ENCODE measurements at regions not wholly inside any gene's neighbourhood (a gene's known extent, or its start where the extent isn't known, plus 50 kb on each side); places are given as distances from the start of the nearest gene placed in this dataset.
"Not testable (repeated sequence)": the region's sequence is repeated elsewhere in the genome, so short reads cannot be mapped to it uniquely, and the experiment has no call there.

DNA sequence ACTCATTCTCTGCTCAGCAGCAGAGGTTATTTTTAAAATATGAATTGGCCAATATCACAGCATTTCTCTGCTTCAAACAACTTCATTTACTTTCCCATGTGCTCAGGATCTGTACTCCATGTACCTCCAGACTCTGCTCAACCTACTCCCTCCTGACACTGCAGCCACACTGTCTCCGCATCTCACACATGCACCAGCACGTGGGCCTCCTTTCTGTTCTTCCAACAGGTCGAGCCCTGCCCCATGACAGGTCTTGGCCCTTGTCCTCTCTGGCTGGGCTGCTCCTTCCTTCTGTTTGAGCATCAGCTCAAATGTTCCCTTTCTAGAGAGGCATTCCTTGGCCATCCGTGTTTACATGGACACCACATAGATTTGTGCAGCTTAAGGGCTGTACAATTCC lies 195.7 kb downstream of the EBLN2 start:
- H3K9ac ChIP-seq = no peak overlapping the region
- TF ChIP-seq Cebpa-rat (IDR thresholded peaks at IDR 0.05) = no peak
- H3K36me3 ChIP-seq = no peaks in the 10 kb centered on the region
- no peaks in the 10 kb centered on the region for H3K27me3 ChIP-seq
- H3K4me3 ChIP-seq = no peak overlapping the region
- H3K4me1 ChIP-seq = no peaks in the 10 kb centered on the region
- H3K4me2 ChIP-seq = no peak overlapping the region
- no peaks in the 10 kb centered on the region for H3K9me3 ChIP-seq (replicated peaks in 1 of 11)
- no peak overlapping the region for H3K27ac ChIP-seq
- no peaks in the 10 kb centered on the region for H4K20me1 ChIP-seq

DNA sequence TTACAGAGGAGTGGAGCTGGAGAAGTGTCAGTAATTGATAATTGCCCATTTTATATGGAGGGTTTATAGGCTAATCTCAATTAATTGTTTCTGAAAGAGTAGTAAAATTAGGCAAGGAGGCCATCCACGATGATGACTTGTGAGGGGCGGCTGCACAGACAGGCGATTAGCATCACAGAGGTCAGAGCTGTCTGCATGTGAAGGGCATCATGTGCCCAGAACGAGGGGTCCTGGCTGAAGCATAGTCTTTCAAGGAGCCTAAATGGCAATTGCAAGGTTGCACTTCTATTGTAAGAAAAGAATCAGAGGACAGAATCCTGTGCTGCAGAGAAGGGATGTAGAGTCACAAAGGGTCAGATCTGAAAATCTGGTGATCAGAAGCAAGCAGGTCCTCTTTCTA lies 196.6 kb downstream of the EBLN2 start:
- Histone ChIP-seq H4K20me1 (no peaks in the 10 kb centered on the region), H3K9me3 (replicated peaks in 1 of 11) (0 out of 22 replicates have a peak, but pooled peaks cover 0 to under 1% (median 0%) of the 10 kb centered on the region in 11 experiments), H3K36me3 (no peaks in the 10 kb centered on the region), H3K9ac (no peak overlapping the region), H3K4me3 (no peak overlapping the region), H3K4me2 (no peak overlapping the region), H3K27ac (no peak overlapping the region), H3K4me1 (no peaks in the 10 kb centered on the region), H3K27me3 (no peaks in the 10 kb centered on the region)
- no peak for TF ChIP-seq Cebpa-rat (IDR thresholded peaks at IDR 0.05)

DNA sequence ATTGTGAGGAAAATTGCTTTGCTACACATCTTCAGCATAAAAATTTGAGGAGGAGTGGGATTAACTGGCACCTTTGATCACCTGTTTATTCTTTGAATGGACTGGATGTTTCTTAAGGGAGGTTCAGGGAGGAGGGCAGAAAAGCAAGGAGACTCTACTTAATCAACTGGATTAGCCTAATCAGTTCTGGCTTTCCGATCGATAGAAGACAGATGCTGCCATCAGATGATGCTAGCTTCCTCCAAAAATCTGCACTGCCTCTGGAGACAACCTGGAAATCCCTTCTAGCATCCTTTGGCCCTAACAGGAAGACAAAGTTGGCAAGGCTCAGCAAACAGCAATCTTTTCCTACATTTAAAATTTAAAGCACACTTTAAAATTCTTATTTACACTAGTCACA lies 197.8 kb downstream of the EBLN2 start:
- peaks cover 0 to 12% (median 0%) of the 10 kb centered on the region in 11 experiments; a peak in 2 of 22 replicates for H3K9me3 ChIP-seq (replicated peaks in 1 of 11)
- no peaks in the 10 kb centered on the region for H3K36me3 ChIP-seq
- no peak overlapping the region for H3K27ac ChIP-seq
- no peak overlapping the region for H3K4me2 ChIP-seq
- no peak overlapping the region for H3K9ac ChIP-seq
- no peaks in the 10 kb centered on the region for H4K20me1 ChIP-seq
- H3K4me3 ChIP-seq = no peak overlapping the region
- H3K27me3 ChIP-seq = no peaks in the 10 kb centered on the region
- peaks cover 0 to 4% (median 0%) of the 10 kb centered on the region in 10 experiments; a peak in 3 of 20 replicates for H3K4me1 ChIP-seq
- no peak for TF ChIP-seq Cebpa-rat (IDR thresholded peaks at IDR 0.05)

DNA sequence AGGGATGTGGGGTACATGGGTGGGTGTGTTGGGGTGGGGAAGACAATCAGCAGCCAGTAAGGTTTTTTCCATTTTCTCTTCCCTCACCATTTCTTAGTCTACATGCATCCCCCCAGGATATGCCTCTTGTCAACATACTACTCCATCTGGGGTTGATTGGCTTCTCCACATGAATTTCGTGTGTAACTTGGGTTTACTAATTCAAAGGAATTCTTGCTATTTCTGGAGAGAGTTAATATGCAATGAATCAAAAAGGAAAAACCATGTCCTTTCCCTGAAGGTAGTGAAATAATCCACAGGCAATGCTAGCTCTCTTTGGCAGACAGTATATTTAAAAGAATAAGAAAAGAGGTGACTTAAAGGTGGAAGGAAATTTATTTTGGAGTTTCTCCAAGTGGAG lies 198.4 kb downstream of the EBLN2 start:
- Histone ChIP-seq H4K20me1 (no peaks in the 10 kb centered on the region), H3K9ac (no peak overlapping the region), H3K36me3 (no peaks in the 10 kb centered on the region), H3K4me3 (no peak overlapping the region), H3K4me2 (no peak overlapping the region), H3K9me3 (replicated peaks in 1 of 11) (peaks cover 0 to 12% (median 0%) of the 10 kb centered on the region in 11 experiments; a peak in 2 of 22 replicates), H3K27me3 (no peaks in the 10 kb centered on the region), H3K4me1 (peaks cover 0 to 9% (median 0%) of the 10 kb centered on the region in 10 experiments; a peak in 7 of 20 replicates), H3K27ac (no peak overlapping the region)
- TF ChIP-seq Cebpa-rat (IDR thresholded peaks at IDR 0.05) = no peak

DNA sequence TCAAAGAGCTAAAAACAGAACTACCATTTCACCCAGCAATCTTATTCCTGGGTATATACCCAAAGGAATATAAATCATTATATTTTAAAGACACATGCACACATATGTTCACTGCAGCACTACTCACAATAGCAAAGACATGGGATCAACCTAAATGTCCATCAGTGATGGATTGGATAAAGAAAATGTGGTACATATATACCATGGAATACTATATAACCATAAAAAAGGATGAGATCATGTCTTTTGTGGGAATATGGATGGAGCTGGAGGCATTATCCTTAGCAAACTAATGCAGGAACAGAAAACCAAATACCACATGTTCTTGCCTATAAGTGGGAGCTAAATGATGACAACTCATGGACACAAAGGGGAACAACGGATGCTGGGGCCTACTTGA lies 205.1 kb downstream of the EBLN2 start:
- H3K4me2 ChIP-seq, H3K36me3 ChIP-seq, H3K27ac ChIP-seq, H3K9ac ChIP-seq, H3K27me3 ChIP-seq, H3K4me3 ChIP-seq, H4K20me1 ChIP-seq: not testable (repeated sequence)
- peaks cover 0 to 12% (median 0%) of the 10 kb centered on the region in 11 experiments; a peak in 2 of 22 replicates for H3K9me3 ChIP-seq (replicated peaks in 1 of 11)
- peaks cover 0 to 45% (median 0%) of the 10 kb centered on the region in 10 experiments; a peak in 7 of 20 replicates for H3K4me1 ChIP-seq

- not testable (repeated sequence) for H3K36me3 ChIP-seq; H3K27me3 ChIP-seq; H3K9me3 ChIP-seq (replicated peaks in 1 of 11); H3K4me3 ChIP-seq; H3K9ac ChIP-seq; H3K27ac ChIP-seq; H4K20me1 ChIP-seq
- peak overlapping the region in 2 of 11 experiments; percentile 34 to 66; a peak in 3 of 22 replicates for H3K4me2 ChIP-seq
- H3K4me1 ChIP-seq = peaks cover 0 to 43% (median 0%) of the 10 kb centered on the region in 10 experiments; a peak in 7 of 20 replicates
These were observed 207.7 kb downstream of the EBLN2 start for GRCh38 chr3:73269126-73269525.

DNA sequence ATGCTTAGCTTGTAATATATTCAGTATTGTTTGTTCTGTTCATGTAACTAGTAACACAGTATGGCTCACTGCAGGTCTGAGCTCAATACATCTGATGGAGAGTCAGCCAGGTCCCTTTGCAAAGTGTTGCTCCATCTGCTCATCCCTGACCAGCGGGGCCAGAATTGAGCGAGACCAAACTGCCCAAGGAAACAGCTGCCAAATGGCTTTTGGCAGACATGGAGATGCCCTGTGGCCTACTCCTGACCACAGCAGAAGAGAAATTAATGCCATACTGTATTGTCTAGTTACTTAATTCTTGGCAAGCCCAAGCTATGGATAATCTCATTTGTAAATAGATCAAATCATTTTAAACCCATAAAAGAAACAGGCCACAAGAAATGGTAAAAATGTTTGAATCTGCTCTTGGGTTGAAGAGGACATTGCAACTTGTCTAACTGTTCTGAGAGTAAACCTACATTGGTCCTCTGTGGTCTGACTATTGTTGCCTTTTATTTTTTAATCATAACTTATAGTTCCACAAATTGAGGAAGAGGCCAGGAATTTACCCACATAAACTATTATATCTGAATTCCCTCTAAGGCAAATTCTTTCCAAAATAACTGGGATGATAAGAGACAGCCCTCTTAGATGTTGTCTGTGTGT lies 209.5 kb downstream of the EBLN2 start:
- Histone ChIP-seq H3K27ac (no peak overlapping the region), H3K9ac (no peak overlapping the region), H3K4me1 (peaks cover 0 to 25% (median 0%) of the 10 kb centered on the region in 10 experiments; a peak in 5 of 20 replicates), H3K4me3 (no peak overlapping the region), H3K9me3 (replicated peaks in 1 of 11) (peaks cover 0 to 14% (median 0%) of the 10 kb centered on the region in 11 experiments; a peak in 5 of 22 replicates), H4K20me1 (no peaks in the 10 kb centered on the region), H3K36me3 (no peaks in the 10 kb centered on the region), H3K27me3 (no peaks in the 10 kb centered on the region), H3K4me2 (no peak overlapping the region)
- TF ChIP-seq Cebpa-rat (IDR thresholded peaks at IDR 0.05) = no peak

GRCh38 chr3:73273341-73273740 lies 211.9 kb downstream of the EBLN2 start:
- Histone ChIP-seq H3K4me1 (peaks cover 0 to 7% (median 0%) of the 10 kb centered on the region in 10 experiments; a peak in 5 of 20 replicates), H3K4me3 (no peak overlapping the region), H4K20me1 (no peaks in the 10 kb centered on the region), H3K4me2 (no peak overlapping the region), H3K27ac (no peak overlapping the region), H3K9me3 (replicated peaks in 1 of 11) (peaks cover 0 to 14% (median 0%) of the 10 kb centered on the region in 11 experiments; a peak in 5 of 22 replicates), H3K36me3 (no peaks in the 10 kb centered on the region), H3K9ac (no peak overlapping the region), H3K27me3 (no peaks in the 10 kb centered on the region)
- no peak for TF ChIP-seq Cebpa-rat (IDR thresholded peaks at IDR 0.05)

- no peak for TF ChIP-seq Cebpa-rat (IDR thresholded peaks at IDR 0.05)
- no peaks in the 10 kb centered on the region for H3K4me1 ChIP-seq
These were observed 219.3 kb downstream of the EBLN2 start for GRCh38 chr3:73280746-73281145.

GRCh38 chr3:73284472-73284871 lies 223.0 kb downstream of the EBLN2 start:
- Histone ChIP-seq H3K4me3 (no peak overlapping the region), H3K27me3 (no peaks in the 10 kb centered on the region), H3K4me1 (no peaks in the 10 kb centered on the region), H3K9me3 (replicated peaks in 1 of 11) (no peaks in the 10 kb centered on the region), H3K27ac (no peak overlapping the region), H4K20me1 (no peaks in the 10 kb centered on the region), H3K9ac (no peak overlapping the region), H3K4me2 (no peak overlapping the region), H3K36me3 (no peaks in the 10 kb centered on the region)
- no peak for TF ChIP-seq Cebpa-rat (IDR thresholded peaks at IDR 0.05)

More at GRCh38 chr3:73280746-73281145, 219.3 kb downstream of the EBLN2 start:
- no peaks in the 10 kb centered on the region for H4K20me1 ChIP-seq
- no peak overlapping the region for H3K27ac ChIP-seq
- H3K4me3 ChIP-seq = no peak overlapping the region
- no peak overlapping the region for H3K4me2 ChIP-seq
- H3K9ac ChIP-seq = no peak overlapping the region
- H3K27me3 ChIP-seq = no peaks in the 10 kb centered on the region
- H3K9me3 ChIP-seq (replicated peaks in 1 of 11) = peaks cover 0 to 3% (median 0%) of the 10 kb centered on the region in 11 experiments; a peak in 2 of 22 replicates
- no peaks in the 10 kb centered on the region for H3K36me3 ChIP-seq

All from BLaER1 treated with 17β-estradiol and CSF1 and Interleukin-3, amounts not matched to agents 10 nM and 100 nM (cell line).